ENCODE measurements at regions not wholly inside any gene's neighbourhood (a gene's known extent, or its start where the extent isn't known, plus 50 kb on each side); places are given as distances from the start of the nearest gene placed in this dataset.

DNA sequence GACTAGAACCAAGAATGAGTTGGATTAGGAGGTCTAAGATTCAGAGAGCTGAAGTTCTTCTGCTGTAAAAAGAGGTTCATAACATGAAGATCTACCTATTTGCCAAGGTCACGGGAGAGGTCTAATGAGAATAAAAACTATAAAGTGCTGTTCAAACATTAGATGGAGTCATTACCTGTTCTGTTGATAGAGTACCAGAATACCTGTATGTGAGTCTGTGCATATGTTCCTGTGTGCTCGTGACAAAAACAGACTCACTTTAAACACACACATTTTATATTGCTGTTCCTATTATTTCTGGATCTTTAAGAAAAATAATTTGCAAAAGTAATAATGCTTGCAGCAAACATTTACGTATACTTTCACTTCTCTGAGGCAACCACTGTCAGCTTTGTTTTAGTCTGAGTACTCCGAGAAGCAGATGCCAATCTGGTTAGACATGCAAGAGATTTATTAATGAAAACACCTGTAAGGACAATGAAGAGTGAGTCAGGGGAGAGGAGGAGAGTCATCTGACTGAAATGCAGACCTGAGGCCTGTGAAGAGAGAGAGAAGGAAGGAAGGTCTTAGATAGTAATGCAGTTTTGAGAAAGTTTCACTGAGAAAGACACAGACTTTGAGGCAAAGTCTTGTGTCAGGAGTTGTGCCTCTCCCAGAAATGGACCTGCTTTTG, 221.2 kb downstream of the SQOR start:
- TF ChIP-seq, protein P1, sequence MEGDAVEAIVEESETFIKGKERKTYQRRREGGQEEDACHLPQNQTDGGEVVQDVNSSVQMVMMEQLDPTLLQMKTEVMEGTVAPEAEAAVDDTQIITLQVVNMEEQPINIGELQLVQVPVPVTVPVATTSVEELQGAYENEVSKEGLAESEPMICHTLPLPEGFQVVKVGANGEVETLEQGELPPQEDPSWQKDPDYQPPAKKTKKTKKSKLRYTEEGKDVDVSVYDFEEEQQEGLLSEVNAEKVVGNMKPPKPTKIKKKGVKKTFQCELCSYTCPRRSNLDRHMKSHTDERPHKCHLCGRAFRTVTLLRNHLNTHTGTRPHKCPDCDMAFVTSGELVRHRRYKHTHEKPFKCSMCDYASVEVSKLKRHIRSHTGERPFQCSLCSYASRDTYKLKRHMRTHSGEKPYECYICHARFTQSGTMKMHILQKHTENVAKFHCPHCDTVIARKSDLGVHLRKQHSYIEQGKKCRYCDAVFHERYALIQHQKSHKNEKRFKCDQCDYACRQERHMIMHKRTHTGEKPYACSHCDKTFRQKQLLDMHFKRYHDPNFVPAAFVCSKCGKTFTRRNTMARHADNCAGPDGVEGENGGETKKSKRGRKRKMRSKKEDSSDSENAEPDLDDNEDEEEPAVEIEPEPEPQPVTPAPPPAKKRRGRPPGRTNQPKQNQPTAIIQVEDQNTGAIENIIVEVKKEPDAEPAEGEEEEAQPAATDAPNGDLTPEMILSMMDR (IDR thresholded peaks at IDR 0.05), result no peak
- TF ChIP-seq POLR2A (IDR thresholded peaks at IDR 0.05), result no peak

Measured in lower leg skin (tissue), 3 donors.